ENCODE measurements at regions not wholly inside any gene's neighbourhood (a gene's known extent, or its start where the extent isn't known, plus 50 kb on each side); places are given as distances from the start of the nearest gene placed in this dataset.

GRCh38 chr4:111789901-111790640 lies 355.2 kb upstream of the FAM241A start:
- no peak overlapping the region for H3K4me3 ChIP-seq
- DNase-seq (ENCODE audit: low spot score in 2 of 2) = no peak
- H3K36me3 ChIP-seq = no peaks in the 10 kb centered on the region
- peaks cover 7% of the 10 kb centered on the region for H3K27me3 ChIP-seq
- whole genome bisulfite sequencing = 94% methylated on average over 5 of the region's 5 CpGs
- H3K9me3 ChIP-seq = no peaks in the 10 kb centered on the region
- no peaks in the 10 kb centered on the region for H3K4me1 ChIP-seq
- H3K27ac ChIP-seq = no peak overlapping the region
- TF ChIP-seq POLR2A (IDR thresholded peaks at IDR 0.05) = no peak
- TF ChIP-seq EP300 (IDR thresholded peaks at IDR 0.05) = no peak
- TF ChIP-seq, protein P1, sequence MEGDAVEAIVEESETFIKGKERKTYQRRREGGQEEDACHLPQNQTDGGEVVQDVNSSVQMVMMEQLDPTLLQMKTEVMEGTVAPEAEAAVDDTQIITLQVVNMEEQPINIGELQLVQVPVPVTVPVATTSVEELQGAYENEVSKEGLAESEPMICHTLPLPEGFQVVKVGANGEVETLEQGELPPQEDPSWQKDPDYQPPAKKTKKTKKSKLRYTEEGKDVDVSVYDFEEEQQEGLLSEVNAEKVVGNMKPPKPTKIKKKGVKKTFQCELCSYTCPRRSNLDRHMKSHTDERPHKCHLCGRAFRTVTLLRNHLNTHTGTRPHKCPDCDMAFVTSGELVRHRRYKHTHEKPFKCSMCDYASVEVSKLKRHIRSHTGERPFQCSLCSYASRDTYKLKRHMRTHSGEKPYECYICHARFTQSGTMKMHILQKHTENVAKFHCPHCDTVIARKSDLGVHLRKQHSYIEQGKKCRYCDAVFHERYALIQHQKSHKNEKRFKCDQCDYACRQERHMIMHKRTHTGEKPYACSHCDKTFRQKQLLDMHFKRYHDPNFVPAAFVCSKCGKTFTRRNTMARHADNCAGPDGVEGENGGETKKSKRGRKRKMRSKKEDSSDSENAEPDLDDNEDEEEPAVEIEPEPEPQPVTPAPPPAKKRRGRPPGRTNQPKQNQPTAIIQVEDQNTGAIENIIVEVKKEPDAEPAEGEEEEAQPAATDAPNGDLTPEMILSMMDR (IDR thresholded peaks at IDR 0.05) = no peak
- TF ChIP-seq POLR2AphosphoS5 (IDR thresholded peaks at IDR 0.05) = no peak

- TF ChIP-seq EP300 (IDR thresholded peaks at IDR 0.05) (no peak), POLR2A (IDR thresholded peaks at IDR 0.05) (no peak), POLR2AphosphoS5 (IDR thresholded peaks at IDR 0.05) (no peak)
- TF ChIP-seq, protein P1 (IDR thresholded peaks at IDR 0.05) = no peak
- Histone ChIP-seq H3K27me3 (peaks cover 3% of the 10 kb centered on the region), H3K36me3 (no peaks in the 10 kb centered on the region), H3K4me3 (no peak overlapping the region), H3K4me1 (no peaks in the 10 kb centered on the region), H3K27ac (no peak overlapping the region), H3K9me3 (no peaks in the 10 kb centered on the region)
- 60% methylated on average over 1 of the region's 1 CpG for WGBS
- DNase-seq (ENCODE audit: low spot score in 2 of 2) = no peak
These were observed 352.6 kb upstream of the FAM241A start for GRCh38 chr4:111792632-111793031.

GRCh38 chr4:111793433-111794091 lies 351.7 kb upstream of the FAM241A start:
- no peak overlapping the region for H3K27ac ChIP-seq

GRCh38 chr4:111797455-111798163 lies 347.6 kb upstream of the FAM241A start:
- Histone ChIP-seq H3K36me3 (no peaks in the 10 kb centered on the region), H3K4me1 (no peaks in the 10 kb centered on the region), H3K27me3 (no peaks in the 10 kb centered on the region), H3K9me3 (no peaks in the 10 kb centered on the region), H3K4me3 (no peak overlapping the region), H3K27ac (no peak overlapping the region)
- WGBS = 72% methylated on average over 5 of the region's 5 CpGs
- TF ChIP-seq POLR2AphosphoS5 (IDR thresholded peaks at IDR 0.05) = no peak
- TF ChIP-seq, protein P1 (IDR thresholded peaks at IDR 0.05) = no peak
- TF ChIP-seq POLR2A (IDR thresholded peaks at IDR 0.05) = no peak
- TF ChIP-seq EP300 (IDR thresholded peaks at IDR 0.05) = no peak
- no peak for DNase-seq (ENCODE audit: low spot score in 2 of 2)

More at GRCh38 chr4:111793433-111794091, 351.7 kb upstream of the FAM241A start:
- H3K9me3 ChIP-seq = no peaks in the 10 kb centered on the region
- H3K27me3 ChIP-seq = no peaks in the 10 kb centered on the region
- no peak for DNase-seq (ENCODE audit: low spot score in 2 of 2)
- TF ChIP-seq EP300 (IDR thresholded peaks at IDR 0.05) (no peak), POLR2AphosphoS5 (IDR thresholded peaks at IDR 0.05) (no peak), POLR2A (IDR thresholded peaks at IDR 0.05) (no peak)
- TF ChIP-seq, protein P1 (IDR thresholded peaks at IDR 0.05) = no peak
- WGBS = 56% methylated on average over 2 of the region's 2 CpGs
- no peaks in the 10 kb centered on the region for H3K36me3 ChIP-seq
- H3K4me3 ChIP-seq = no peak overlapping the region
- H3K4me1 ChIP-seq = no peaks in the 10 kb centered on the region

DNA sequence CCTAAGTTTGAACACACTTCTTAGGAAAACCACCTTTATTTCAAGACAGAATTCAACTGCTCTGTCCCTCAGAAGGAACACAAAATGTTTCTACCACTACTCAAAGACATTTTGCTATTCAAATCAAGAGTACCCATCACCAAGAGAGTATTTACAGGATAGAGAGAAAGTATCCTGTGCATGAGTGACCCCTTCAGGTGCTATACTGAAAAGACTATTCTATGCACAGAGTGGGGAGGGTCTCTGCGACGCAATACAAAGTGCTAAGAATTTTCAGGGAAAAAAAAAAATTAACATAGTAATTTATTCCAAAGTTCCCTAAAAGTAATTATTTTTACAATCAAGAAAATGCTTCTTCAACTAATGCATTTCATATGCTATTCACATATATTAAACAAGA lies 346.4 kb upstream of the FAM241A start:
- Histone ChIP-seq H3K27me3 (no peaks in the 10 kb centered on the region), H3K9me3 (no peaks in the 10 kb centered on the region), H3K4me1 (no peaks in the 10 kb centered on the region), H3K36me3 (no peaks in the 10 kb centered on the region), H3K4me3 (no peak overlapping the region), H3K27ac (no peak overlapping the region)
- TF ChIP-seq EP300 (IDR thresholded peaks at IDR 0.05) (no peak), POLR2A (IDR thresholded peaks at IDR 0.05) (no peak), POLR2AphosphoS5 (IDR thresholded peaks at IDR 0.05) (no peak)
- TF ChIP-seq, protein P1 (IDR thresholded peaks at IDR 0.05) = no peak
- 73% methylated on average over 2 of the region's 2 CpGs for WGBS
- no peak for DNase-seq (ENCODE audit: low spot score in 2 of 2)

Measured in suprapubic skin (tissue), 4 donors.